Left renal cortex interstitium (tissue), 4 donors: ENCODE measurements at regions not wholly inside any gene's neighbourhood (a gene's known extent, or its start where the extent isn't known, plus 50 kb on each side); places are given as distances from the start of the nearest gene placed in this dataset.

Experiments used
- DNase-seq, 4 donors: peaks; one replicate each; pipeline ENCODE4 v3.0.0-alpha.2; 2013; ENCODE audit warnings: low read depth in 4 of 4, low spot score in 2 of 4, missing footprints in 1 of 4

- no peak for DNase-seq
Observed at GRCh38 chr2:152890736-152891135, 172.3 kb downstream of the ARL6IP6 start.

GRCh38 chr2:152883951-152884487 is 165.6 kb downstream of the ARL6IP6 start:
- DNase-seq, result no peak

DNA sequence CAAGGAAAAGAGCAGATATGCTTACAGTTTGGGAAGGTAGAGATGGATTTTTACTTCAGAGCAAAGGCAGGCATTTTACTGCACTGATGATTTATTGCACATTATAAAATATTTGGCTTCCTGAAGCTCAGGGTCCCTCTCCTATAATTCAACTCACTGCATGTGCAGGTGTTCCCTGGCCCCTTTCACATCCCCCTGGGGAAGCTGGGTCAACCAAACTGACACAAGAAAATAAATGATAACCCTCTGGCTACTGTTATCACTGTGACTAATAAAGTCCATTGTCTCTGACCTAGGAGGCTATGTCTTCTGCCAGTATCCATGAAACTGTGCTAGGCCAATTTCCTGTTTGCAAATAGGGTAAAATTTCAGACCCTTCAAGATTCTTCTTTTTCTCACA is 163.1 kb downstream of the ARL6IP6 start:
- DNase-seq, result no peak

- no peak for DNase-seq
Observed at GRCh38 chr2:152879275-152879674, 160.9 kb downstream of the ARL6IP6 start.

DNA sequence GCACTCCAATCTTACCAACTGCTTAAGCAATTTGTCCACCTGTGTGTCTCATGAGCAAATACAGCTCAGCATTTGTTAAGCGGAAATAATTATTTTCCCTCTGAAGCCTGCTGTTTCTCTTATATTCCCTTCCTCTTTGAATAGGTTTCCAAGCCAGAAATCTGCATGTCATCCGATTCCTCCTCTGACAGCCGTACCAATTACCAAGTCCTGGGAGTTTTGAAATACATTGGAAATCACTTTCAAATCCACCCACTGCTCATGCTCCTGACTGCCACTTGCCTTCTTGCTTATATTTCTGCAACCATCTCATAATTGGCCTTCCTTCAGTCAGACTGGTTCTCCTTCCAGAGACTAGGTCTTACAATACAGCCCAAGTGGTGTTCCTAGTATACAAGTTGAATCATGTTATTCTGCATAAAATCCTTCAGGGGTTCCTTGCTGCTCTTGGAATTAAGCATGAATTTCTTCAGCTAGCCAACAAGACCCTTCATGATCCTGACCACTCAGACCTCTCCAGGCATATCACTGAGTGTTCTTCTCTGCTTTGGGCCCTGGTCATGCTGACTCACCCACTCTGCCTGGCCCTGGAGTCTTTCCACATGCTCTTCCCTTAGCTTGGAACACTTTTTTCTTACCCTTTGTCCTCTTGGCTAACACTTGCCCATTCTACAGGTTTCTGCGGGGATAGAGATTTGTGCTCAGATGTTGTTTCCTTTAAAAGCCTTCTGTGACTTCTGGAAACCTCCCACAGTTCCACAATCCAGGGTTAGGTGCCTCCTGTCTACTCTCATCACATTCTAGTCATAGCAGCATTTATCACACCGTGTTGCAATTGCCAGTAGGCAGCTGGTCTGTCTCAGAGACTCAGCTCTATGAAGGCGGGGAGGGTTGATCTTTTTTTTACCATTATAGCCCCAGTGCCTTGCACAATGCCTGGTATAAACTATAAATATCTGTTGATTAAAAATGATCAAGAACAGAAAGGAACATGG is 157.6 kb downstream of the ARL6IP6 start:
- DNase-seq, result no peak

- DNase-seq, result no peak
Observed at GRCh38 chr2:152874955-152875354, 156.5 kb downstream of the ARL6IP6 start.

GRCh38 chr2:152870239-152870638 is 151.8 kb downstream of the ARL6IP6 start:
- DNase-seq, result no peak

DNA sequence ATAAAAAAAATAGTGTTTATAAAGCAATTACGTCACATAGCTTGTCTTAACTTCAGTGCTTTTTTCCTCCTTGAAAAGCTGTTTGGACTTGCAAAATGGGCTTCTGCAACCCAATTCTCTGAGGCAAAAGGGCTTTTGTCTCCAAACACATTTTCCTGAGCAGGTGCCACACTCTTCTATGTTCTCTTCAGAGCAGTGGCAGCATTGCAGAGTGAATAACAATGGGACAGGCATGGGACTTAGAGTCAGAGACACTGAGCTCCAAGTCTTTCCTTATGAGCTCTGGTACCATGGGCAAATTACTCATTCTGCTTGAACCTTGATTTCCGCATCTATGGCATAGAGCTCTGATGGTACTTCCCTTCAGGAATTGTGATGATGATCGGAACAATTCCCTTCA is 149.0 kb downstream of the ARL6IP6 start:
- DNase-seq, result no peak

DNA sequence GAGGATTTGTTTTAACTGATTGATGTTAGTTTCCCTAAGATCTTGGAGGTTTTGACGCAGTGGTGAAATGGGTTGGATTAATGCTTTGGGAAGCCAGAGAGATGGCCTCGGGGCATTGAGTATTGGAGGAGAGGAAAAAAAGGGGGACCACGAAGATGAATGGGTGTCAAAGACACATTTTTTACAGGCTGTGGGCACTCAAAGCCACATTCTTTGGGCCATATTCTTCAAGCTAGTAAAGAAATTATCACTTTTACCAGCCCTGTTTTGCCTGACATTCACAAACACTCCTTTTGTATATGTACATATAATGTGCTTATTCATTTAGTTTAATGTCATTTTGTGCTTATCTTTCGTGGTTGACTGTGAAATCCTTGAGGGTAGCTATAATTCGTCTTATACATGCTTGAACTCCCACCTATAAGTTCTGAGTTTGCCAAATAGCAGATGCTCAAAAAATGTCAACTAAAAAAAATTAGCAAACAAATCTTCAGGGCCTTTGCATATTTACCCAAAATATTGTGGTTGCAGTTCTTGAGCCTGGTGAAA is 146.3 kb downstream of the ARL6IP6 start:
- no peak for DNase-seq

DNA sequence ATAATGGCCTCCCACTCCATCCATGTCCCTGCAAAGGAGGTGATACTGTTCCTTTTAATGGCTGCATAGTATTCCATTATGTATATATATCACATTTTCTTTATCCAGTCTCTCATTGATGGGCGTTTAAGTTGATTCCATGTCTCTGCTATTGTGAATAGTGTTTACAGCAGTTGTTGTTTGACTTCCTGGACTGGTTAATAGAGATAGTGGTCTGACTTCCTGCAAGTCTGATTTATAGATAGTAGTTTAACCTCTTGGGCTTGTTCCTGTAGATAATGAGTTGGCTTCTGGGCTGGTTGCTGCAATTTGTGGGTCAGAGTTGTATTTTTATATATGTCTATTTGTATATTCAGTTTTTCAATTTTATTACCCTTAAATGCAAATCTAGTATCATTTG is 145.4 kb downstream of the ARL6IP6 start:
- no peak for DNase-seq

DNA sequence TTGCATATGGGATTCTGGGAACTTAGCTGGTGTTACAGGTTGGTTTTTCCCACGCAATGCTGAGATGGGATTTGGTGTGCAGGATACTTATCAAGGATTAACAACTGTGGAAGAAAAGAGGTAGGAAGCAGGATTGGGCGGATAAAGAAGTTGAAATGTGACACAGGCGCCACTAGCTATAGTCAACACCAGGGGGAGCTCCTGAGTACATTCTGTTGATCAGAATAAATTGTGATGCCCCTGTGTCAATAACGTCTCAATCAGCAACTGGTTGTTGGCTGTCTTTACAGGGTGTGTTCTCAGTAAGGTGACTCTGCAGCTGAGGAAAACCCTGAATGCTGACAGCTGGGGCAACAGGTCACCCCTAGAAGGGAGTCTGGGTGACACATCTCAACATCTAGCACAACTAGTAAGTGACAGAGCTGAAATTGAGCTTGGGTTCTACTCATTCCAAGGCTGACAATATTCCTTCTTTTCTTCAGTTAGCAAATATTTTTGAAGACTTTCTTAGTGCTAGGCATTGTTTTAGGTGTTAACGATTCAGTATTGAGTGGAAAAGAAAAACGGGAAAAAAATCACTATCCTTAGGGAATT is 143.0 kb downstream of the ARL6IP6 start:
- DNase-seq, result no peak

GRCh38 chr2:152858594-152859265 is 140.3 kb downstream of the ARL6IP6 start:
- DNase-seq, result no peak

DNA sequence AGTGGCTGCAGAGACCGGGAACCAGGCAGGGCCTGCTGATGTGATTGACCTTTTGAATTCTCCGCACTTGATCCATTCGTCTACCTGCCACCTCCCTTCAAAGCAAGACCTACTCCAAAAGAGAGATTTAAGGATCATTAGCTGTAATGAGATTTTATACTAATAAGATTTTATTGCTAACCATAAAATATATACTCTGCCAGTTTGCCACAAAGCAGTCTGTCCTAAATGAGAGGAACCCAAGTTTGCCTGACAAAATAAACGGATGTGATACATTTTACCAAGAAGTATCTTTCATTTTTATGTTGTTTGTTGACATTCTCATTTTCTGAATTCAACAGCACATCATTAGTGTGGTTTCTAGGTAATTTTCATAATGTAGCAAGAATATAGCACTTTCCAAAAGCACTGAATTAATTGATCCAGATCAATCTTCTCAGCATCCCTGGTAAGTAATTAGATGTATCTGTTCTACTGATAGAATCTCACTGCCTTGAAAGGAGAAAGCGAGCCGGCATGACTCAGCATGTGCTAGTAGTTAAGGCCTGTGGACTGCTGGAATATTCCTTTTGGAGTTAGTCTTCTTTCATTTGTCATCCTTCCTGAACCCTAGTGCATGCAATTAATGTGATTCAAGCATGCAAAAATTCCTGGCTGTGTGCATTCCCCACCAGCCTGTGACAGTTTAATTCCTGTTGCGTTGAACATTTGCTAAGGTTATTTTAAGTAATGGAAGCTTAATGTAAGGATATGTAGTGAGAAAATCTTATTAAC is 128.5 kb downstream of the ARL6IP6 start:
- peak in 1 of 4 donors; percentile 0 for DNase-seq

DNA sequence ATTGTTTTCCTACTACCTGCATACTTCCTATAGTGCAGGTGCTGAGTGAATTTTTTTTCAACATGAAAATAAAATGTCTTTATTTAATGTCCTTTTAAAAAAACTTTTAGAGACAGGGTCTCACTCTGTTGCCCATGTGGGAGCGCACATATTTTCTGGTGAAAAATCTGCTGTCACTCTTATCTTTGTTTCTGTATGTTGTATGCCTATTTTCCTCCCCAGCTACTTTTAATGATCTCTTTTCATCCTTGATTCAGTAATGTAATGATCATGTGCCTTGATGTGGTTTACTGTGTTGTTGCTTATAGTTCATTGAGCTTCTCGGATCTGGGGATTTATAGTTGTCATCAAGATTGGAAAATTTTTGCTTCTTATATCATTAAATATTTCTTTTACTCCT is 117.3 kb downstream of the ARL6IP6 start:
- no peak for DNase-seq

- DNase-seq, result no peak
Observed at GRCh38 chr2:152827944-152828343, 109.5 kb downstream of the ARL6IP6 start.

GRCh38 chr2:152826581-152827279 is 108.3 kb downstream of the ARL6IP6 start:
- DNase-seq, result no peak

GRCh38 chr2:152825834-152826233 is 107.4 kb downstream of the ARL6IP6 start:
- DNase-seq, result no peak

GRCh38 chr2:152823905-152824304 is 105.5 kb downstream of the ARL6IP6 start:
- DNase-seq, result no peak

GRCh38 chr2:152822676-152823075 is 104.3 kb downstream of the ARL6IP6 start:
- no peak for DNase-seq

DNA sequence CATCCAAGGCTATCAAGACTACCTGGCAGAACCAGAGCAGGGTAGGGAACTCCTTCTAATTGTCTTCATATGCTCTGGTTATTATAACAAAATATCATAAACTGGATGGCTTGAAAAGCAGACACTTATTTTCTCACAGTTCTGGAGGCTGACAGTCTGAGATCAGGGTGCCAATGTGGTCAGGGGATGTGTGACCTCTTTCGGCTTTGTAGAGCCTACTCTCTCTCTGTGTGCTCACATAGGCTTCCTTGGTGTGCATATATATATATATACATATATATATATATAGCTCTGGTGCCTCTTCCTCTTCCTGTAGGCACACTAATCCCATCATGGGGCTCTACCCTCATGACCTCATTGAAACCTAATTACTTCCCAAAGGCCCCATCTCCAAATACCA is 101.6 kb downstream of the ARL6IP6 start:
- no peak for DNase-seq
